Keratinocyte (primary cell): ENCODE measurements at regions not wholly inside any gene's neighbourhood (a gene's known extent, or its start where the extent isn't known, plus 50 kb on each side); places are given as distances from the start of the nearest gene placed in this dataset.

Experiments
- DNase-seq: peaks from one replicate; pipeline ENCODE4 v3.0.0-alpha.2; 2011; ENCODE audit warnings: low read depth, missing footprints, low spot score
- FAIRE-seq: peaks from 2 replicates; lab custom pipeline; 2011; peaks lifted over from hg19 to GRCh38; lab: Jason Lieb, UNC
- H2AFZ ChIP-seq: 2 replicates; pipeline ENCODE4 v1.6.0; 2012; ENCODE audit warnings: low read length, control low read depth, inconsistent platforms; ENCODE audit not compliant: control insufficient read depth
- H3K27ac ChIP-seq: 2 replicates; pipeline ENCODE4 v1.5.1; 2011; ENCODE audit warnings: low read length; ENCODE audit not compliant: control insufficient read depth, insufficient read depth
- H3K27me3 ChIP-seq: 3 replicates; pipeline ENCODE4 v1.6.0; 2011; ENCODE audit warnings: low read length; ENCODE audit not compliant: control insufficient read depth, insufficient read depth; ENCODE audit errors: extremely low read depth
- H3K36me3 ChIP-seq, 2 experiments: 2 replicates in 1 of 2; 3 replicates in 1 of 2; pipeline ENCODE4 v1.5.1; 2011; ENCODE audit warnings: low read length in 2 of 2, mild to moderate bottlenecking in 1 of 2; ENCODE audit not compliant: control insufficient read depth in 2 of 2, insufficient read depth in 2 of 2; ENCODE audit errors: extremely low read depth in 1 of 2
- H3K4me1 ChIP-seq: 3 replicates; pipeline ENCODE4 v1.5.1; 2011; ENCODE audit warnings: low read length; ENCODE audit not compliant: control insufficient read depth, insufficient read depth; ENCODE audit errors: extremely low read depth
- H3K4me2 ChIP-seq: 3 replicates; pipeline ENCODE4 v1.6.0; 2011; ENCODE audit warnings: low read depth, low read length; ENCODE audit not compliant: control insufficient read depth, insufficient read depth; ENCODE audit errors: extremely low read depth
- H3K4me3 ChIP-seq, 3 experiments: fragments of 200-600 bp in 1 of 3; sonication (generic) in 1 of 3; 2 replicates in 2 of 3; 3 replicates in 1 of 3; pipeline ENCODE4 v1.5.1; 2011 to 2016; ENCODE audit warnings: low read length in 3 of 3, mild to moderate bottlenecking in 3 of 3, control low read depth in 2 of 3, inconsistent platforms in 1 of 3, low read depth in 1 of 3, mixed read lengths in 1 of 3, mixed run types in 1 of 3, moderate library complexity in 1 of 3; ENCODE audit not compliant: control insufficient read depth in 2 of 3, insufficient read depth in 2 of 3; ENCODE audit errors: extremely low read depth in 1 of 3
- H3K79me2 ChIP-seq: 2 replicates; pipeline ENCODE4 v1.6.0; 2012; ENCODE audit warnings: low read length; ENCODE audit not compliant: control insufficient read depth, insufficient read depth
- H3K9ac ChIP-seq: 3 replicates; pipeline ENCODE4 v1.6.0; 2011; ENCODE audit warnings: low read length; ENCODE audit not compliant: control insufficient read depth, insufficient read depth; ENCODE audit errors: extremely low read depth
- H3K9me1 ChIP-seq: 3 replicates; pipeline ENCODE4 v1.6.0; 2011; ENCODE audit warnings: low read length; ENCODE audit not compliant: control insufficient read depth, insufficient read depth; ENCODE audit errors: extremely low read depth
- H3K9me3 ChIP-seq: 2 replicates; pipeline ENCODE4 v1.5.1; 2012; ENCODE audit warnings: low read depth, low read length; ENCODE audit not compliant: control insufficient read depth
- H4K20me1 ChIP-seq: 3 replicates; pipeline ENCODE4 v1.6.0; 2011; ENCODE audit warnings: low read length; ENCODE audit not compliant: control insufficient read depth, insufficient read depth; ENCODE audit errors: extremely low read depth
- EZH2 ChIP-seq: IDR thresholded peaks from one replicate; pipeline ENCODE4 v1.6.1; 2012; ENCODE audit warnings: inconsistent platforms, mild to moderate bottlenecking, low read length, moderate library complexity
- dilution Hi-C: fragments of 300-500 bp; cut with MboI; formaldehyde crosslinking; loops from one replicate; pipeline ENCODE4 v1.7.0; 2020; ENCODE audit warnings: low sequenced_read_pairs; ENCODE audit not compliant: extremely low pct_ligation_motif_present
- TF ChIP-seq, protein P1 (sequence below), 3 experiments: IDR thresholded peaks in 1 of 3; conservative IDR thresholded peaks in 1 of 3; optimal IDR thresholded peaks in 1 of 3; 2 replicates in 2 of 3; 3 replicates in 1 of 3; pipeline versions ENCODE3 to v1.5.1; 2011; ENCODE audit warnings: low read length in 3 of 3, mild to moderate bottlenecking in 3 of 3, moderate library complexity in 2 of 3, control low read depth in 1 of 3, inconsistent platforms in 1 of 3; ENCODE audit not compliant: insufficient read depth in 2 of 3; ENCODE audit errors: extremely low read depth in 1 of 3

DNA sequence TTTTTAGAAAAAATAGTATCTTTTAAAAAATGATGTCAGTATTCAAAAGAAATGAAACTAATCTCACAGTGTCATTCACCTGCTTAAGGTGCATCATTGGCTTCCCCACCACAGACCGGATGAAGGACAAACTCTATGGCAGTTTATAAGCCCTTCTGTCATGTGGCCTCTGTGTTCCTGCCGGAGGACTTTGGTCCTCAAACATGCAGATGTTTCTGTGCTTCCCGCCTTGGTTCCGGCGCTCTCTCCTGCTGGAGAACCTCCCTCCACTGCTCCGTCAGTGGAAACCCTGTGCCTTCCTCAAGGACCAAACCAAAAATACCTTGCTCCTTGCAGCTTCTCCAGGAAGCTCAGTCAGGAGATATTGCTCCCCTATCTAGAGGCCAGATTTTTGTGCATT, 326.3 kb downstream of the UACA start:
- no peaks in the 10 kb centered on the region for H3K36me3 ChIP-seq
- H3K9me1 ChIP-seq = no peaks in the 10 kb centered on the region
- no peaks in the 10 kb centered on the region for H3K79me2 ChIP-seq
- H3K9me3 ChIP-seq = no peaks in the 10 kb centered on the region
- no peak overlapping the region for H2AFZ ChIP-seq
- TF ChIP-seq, protein P1, sequence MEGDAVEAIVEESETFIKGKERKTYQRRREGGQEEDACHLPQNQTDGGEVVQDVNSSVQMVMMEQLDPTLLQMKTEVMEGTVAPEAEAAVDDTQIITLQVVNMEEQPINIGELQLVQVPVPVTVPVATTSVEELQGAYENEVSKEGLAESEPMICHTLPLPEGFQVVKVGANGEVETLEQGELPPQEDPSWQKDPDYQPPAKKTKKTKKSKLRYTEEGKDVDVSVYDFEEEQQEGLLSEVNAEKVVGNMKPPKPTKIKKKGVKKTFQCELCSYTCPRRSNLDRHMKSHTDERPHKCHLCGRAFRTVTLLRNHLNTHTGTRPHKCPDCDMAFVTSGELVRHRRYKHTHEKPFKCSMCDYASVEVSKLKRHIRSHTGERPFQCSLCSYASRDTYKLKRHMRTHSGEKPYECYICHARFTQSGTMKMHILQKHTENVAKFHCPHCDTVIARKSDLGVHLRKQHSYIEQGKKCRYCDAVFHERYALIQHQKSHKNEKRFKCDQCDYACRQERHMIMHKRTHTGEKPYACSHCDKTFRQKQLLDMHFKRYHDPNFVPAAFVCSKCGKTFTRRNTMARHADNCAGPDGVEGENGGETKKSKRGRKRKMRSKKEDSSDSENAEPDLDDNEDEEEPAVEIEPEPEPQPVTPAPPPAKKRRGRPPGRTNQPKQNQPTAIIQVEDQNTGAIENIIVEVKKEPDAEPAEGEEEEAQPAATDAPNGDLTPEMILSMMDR (optimal IDR thresholded peaks at IDR 0.05 in 1 of 3, IDR thresholded peaks at IDR 0.05 in 1 of 3, conservative IDR thresholded peaks at IDR 0.05 in 1 of 3; ENCODE audit: extremely low read depth in 1 of 3, insufficient read depth in 2 of 3, low read length in 3 of 3) = no peak
- FAIRE-seq (no peak), DNase-seq (no peak)
- no peak overlapping the region for H3K27ac ChIP-seq
- peaks cover 16% of the 10 kb centered on the region for H3K4me1 ChIP-seq
- H4K20me1 ChIP-seq = peaks cover 2% of the 10 kb centered on the region
- no peak overlapping the region for H3K9ac ChIP-seq
- dilution Hi-C loops = no loop called here
- H3K4me3 ChIP-seq = no peak overlapping the region
- H3K4me2 ChIP-seq = no peak overlapping the region
- peaks cover 27% of the 10 kb centered on the region for H3K27me3 ChIP-seq

GRCh38 chr15:70436428-70436827, 326.9 kb downstream of the UACA start:
- Histone ChIP-seq H4K20me1 (peaks cover 2% of the 10 kb centered on the region), H3K9me3 (no peaks in the 10 kb centered on the region), H2AFZ (no peak overlapping the region), H3K9me1 (no peaks in the 10 kb centered on the region), H3K4me2 (no peak overlapping the region), H3K27ac (no peak overlapping the region), H3K9ac (no peak overlapping the region), H3K79me2 (no peaks in the 10 kb centered on the region), H3K4me1 (peaks cover 16% of the 10 kb centered on the region), H3K4me3 (no peak overlapping the region), H3K36me3 (no peaks in the 10 kb centered on the region), H3K27me3 (peaks cover 20% of the 10 kb centered on the region)
- dilution Hi-C loops = no loop called here
- FAIRE-seq = no peak
- DNase-seq = no peak
- TF ChIP-seq EZH2 = no peak
- TF ChIP-seq, protein P1 (optimal IDR thresholded peaks at IDR 0.05 in 1 of 3, IDR thresholded peaks at IDR 0.05 in 1 of 3, conservative IDR thresholded peaks at IDR 0.05 in 1 of 3; ENCODE audit: extremely low read depth in 1 of 3, insufficient read depth in 2 of 3, low read length in 3 of 3) = no peak
